ENCODE measurements at regions not wholly inside any gene's neighbourhood (a gene's known extent, or its start where the extent isn't known, plus 50 kb on each side); places are given as distances from the start of the nearest gene placed in this dataset.

DNA sequence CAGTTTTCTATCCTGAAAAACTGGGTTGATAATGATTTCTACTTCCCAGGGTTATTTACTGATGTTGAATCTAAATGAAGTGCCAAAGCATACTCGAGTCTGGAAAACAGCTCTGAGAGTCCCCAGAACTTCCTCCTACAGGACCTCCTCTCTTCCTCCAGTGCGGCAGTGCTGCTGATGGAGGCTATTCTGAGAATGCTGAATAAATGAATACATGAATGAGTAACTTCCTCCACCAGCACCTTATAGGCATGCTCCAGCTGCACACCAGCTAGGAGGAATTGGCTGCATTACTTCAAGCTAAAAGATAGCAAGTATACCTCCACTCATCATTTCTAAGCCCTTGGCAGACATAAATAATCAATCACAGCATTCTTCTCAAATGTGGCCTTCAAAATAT lies 448.8 kb upstream of the CCDC196 start:
- TF ChIP-seq CTCF (IDR thresholded peaks at IDR 0.05; ENCODE audit: insufficient read depth, low read length, poor library complexity, severe bottlenecking): no peak
- no peak for TF ChIP-seq EZH2phosphoT487 (conservative IDR thresholded peaks at IDR 0.05; ENCODE audit: low read length)

Data from SU-DHL-6 (cell line).